ENCODE measurements at regions not wholly inside any gene's neighbourhood (a gene's known extent, or its start where the extent isn't known, plus 50 kb on each side); places are given as distances from the start of the nearest gene placed in this dataset.

- TF ChIP-seq CTCF (IDR thresholded peaks at IDR 0.05) (no peak), EP300 (IDR thresholded peaks at IDR 0.05) (no peak), POLR2A (IDR thresholded peaks at IDR 0.05) (no peak)
Observed at GRCh38 chr16:48846277-48846676, 236.3 kb upstream of the N4BP1 start.
